GM23338 (cell line): ENCODE measurements at regions not wholly inside any gene's neighbourhood (a gene's known extent, or its start where the extent isn't known, plus 50 kb on each side); places are given as distances from the start of the nearest gene placed in this dataset.

Experiments used
- ATAC-seq: fragments of 200-7000 bp; cut with Tn5 transposase; 3 replicates; pipeline ENCODE4 v1.9.1; 2020
- DNase-seq: peaks from one replicate; pipeline ENCODE4 v3.0.0-alpha.2; 2015; ENCODE audit warnings: low spot score
- H2AFZ ChIP-seq: fragments of 200-600 bp; sonication (generic); 2 replicates; pipeline ENCODE4 v1.8.0; 2016; ENCODE audit warnings: antibody characterized with exemption, mild to moderate bottlenecking, moderate library complexity
- H3F3A ChIP-seq: fragments of 200-600 bp; sonication (generic); replicated peaks from 2 replicates; pipeline ENCODE4 v1.8.0; 2017; ENCODE audit warnings: antibody characterized with exemption, mixed run types, low read depth
- H3K27ac ChIP-seq: fragments of 200-600 bp; sonication (generic); 2 replicates; pipeline ENCODE4 v1.6.1; 2016; ENCODE audit warnings: low read depth
- H3K27me3 ChIP-seq: fragments of 200-600 bp; sonication (generic); 2 replicates; pipeline ENCODE4 v1.8.0; 2016; ENCODE audit warnings: mild to moderate bottlenecking, mixed run types, moderate library complexity; ENCODE audit not compliant: insufficient read depth
- H3K36me3 ChIP-seq: fragments of 200-600 bp; sonication (generic); 2 replicates; pipeline ENCODE4 v1.8.0; 2016; ENCODE audit warnings: mild to moderate bottlenecking; ENCODE audit not compliant: insufficient read depth
- H3K4me1 ChIP-seq: fragments of 200-600 bp; sonication (generic); 2 replicates; pipeline ENCODE4 v1.8.0; 2016; ENCODE audit warnings: mild to moderate bottlenecking, moderate library complexity; ENCODE audit not compliant: insufficient read depth
- H3K4me2 ChIP-seq: fragments of 200-600 bp; sonication (generic); 2 replicates; pipeline ENCODE4 v1.7.1; 2017; ENCODE audit warnings: mixed run types
- H3K4me3 ChIP-seq: fragments of 200-600 bp; sonication (generic); 2 replicates; pipeline ENCODE4 v1.6.1; 2016; ENCODE audit warnings: mixed run types
- H3K79me2 ChIP-seq: fragments of 200-600 bp; sonication (generic); replicated peaks from 2 replicates; pipeline ENCODE4 v1.8.0; 2017; ENCODE audit warnings: mild to moderate bottlenecking; ENCODE audit not compliant: insufficient read depth
- H3K9me2 ChIP-seq: fragments of 200-600 bp; sonication (generic); 2 replicates; pipeline ENCODE4 v1.8.0; 2017; ENCODE audit not compliant: insufficient read depth
- H4K20me1 ChIP-seq: fragments of 200-600 bp; sonication (generic); replicated peaks from 2 replicates; pipeline ENCODE4 v1.8.0; 2017; ENCODE audit warnings: mild to moderate bottlenecking; ENCODE audit not compliant: insufficient read depth
- H3K27ac Mint-ChIP-seq: 2 replicates; pipeline ENCODE4 v1.8.0; 2020; ENCODE audit warnings: inconsistent platforms, mild to moderate bottlenecking, moderate library complexity, mixed read lengths
- H3K27me3 Mint-ChIP-seq: 3 replicates; pipeline ENCODE4 v1.8.0; 2022; ENCODE audit warnings: low read depth, mild to moderate bottlenecking, moderate library complexity, mixed read lengths, inconsistent platforms; ENCODE audit not compliant: insufficient read depth, poor library complexity
- H3K36me3 Mint-ChIP-seq: 3 replicates; pipeline ENCODE4 v1.8.0; 2021; ENCODE audit warnings: low read depth, mild to moderate bottlenecking, inconsistent platforms, moderate library complexity, mixed read lengths
- H3K4me1 Mint-ChIP-seq: 3 replicates; pipeline ENCODE4 v1.8.0; 2020; ENCODE audit warnings: mild to moderate bottlenecking, inconsistent platforms, mixed read lengths
- H3K4me3 Mint-ChIP-seq: 3 replicates; pipeline ENCODE4 v1.8.0; 2021; ENCODE audit warnings: moderate library complexity, mild to moderate bottlenecking, inconsistent platforms, mixed read lengths
- H3K9me3 Mint-ChIP-seq: 3 replicates; pipeline ENCODE4 v1.8.0; 2020; ENCODE audit warnings: moderate library complexity, mild to moderate bottlenecking, inconsistent platforms, mixed read lengths
- CREB1 ChIP-seq: fragments of 250-450 bp; sonication (Bioruptor Pico); IDR thresholded peaks from 2 replicates; pipeline ENCODE4 v1.5.0; 2020; ENCODE audit warnings: low read depth, mild to moderate bottlenecking, moderate library complexity
- CTCF ChIP-seq, 2 experiments: fragments of 200-600 bp in 1 of 2; sonication (generic) in 1 of 2; conservative IDR thresholded peaks; 2 replicates each; pipeline versions ENCODE4 v1.5.1 to v1.6.1; 2016 to 2017; ENCODE audit warnings: antibody characterized with exemption in 2 of 2, low read depth in 2 of 2, mild to moderate bottlenecking in 2 of 2, moderate library complexity in 1 of 2
- ETS1 ChIP-seq: IDR thresholded peaks from 2 replicates; pipeline ENCODE4 v1.6.1; 2016; ENCODE audit warnings: antibody characterized with exemption
- EZH2 ChIP-seq: fragments of 200-600 bp; sonication (generic); IDR thresholded peaks from one replicate; pipeline ENCODE4 v1.8.0; 2017; ENCODE audit warnings: antibody characterized with exemption, mild to moderate bottlenecking, low read depth; ENCODE audit not compliant: unreplicated experiment
- EZH2phosphoT487 ChIP-seq: fragments of 200-600 bp; sonication (generic); IDR thresholded peaks from one replicate; pipeline ENCODE4 v1.8.1; 2018; ENCODE audit warnings: antibody characterized with exemption; ENCODE audit not compliant: unreplicated experiment
- JUNB ChIP-seq: IDR thresholded peaks from one replicate; pipeline ENCODE4 v1.6.1; 2016; ENCODE audit warnings: antibody characterized with exemption; ENCODE audit not compliant: unreplicated experiment
- NANOG ChIP-seq: IDR thresholded peaks from 2 replicates; pipeline ENCODE4 v1.6.1; 2016; ENCODE audit warnings: antibody characterized with exemption, borderline replicate concordance
- REST ChIP-seq: IDR thresholded peaks from one replicate; pipeline ENCODE4 v1.6.1; 2018; ENCODE audit warnings: antibody characterized with exemption; ENCODE audit not compliant: unreplicated experiment
- STAT1 ChIP-seq: IDR thresholded peaks from one replicate; pipeline ENCODE4 v1.6.1; 2016; ENCODE audit warnings: antibody characterized with exemption; ENCODE audit not compliant: unreplicated experiment
- ZNF114 ChIP-seq: fragments of 250-450 bp; sonication (Bioruptor Pico); IDR thresholded peaks from 2 replicates; pipeline ENCODE4 v1.5.0; 2020; ENCODE audit warnings: mild to moderate bottlenecking, moderate library complexity
- ZNF331 ChIP-seq: fragments of 250-450 bp; sonication (Bioruptor Pico); IDR thresholded peaks from 2 replicates; pipeline ENCODE4 v1.5.0; 2020; ENCODE audit warnings: low read depth, mild to moderate bottlenecking, moderate library complexity

GRCh38 chr2:150023663-150024062 is 436.1 kb upstream of the MMADHC start (continued):
- no peak for TF ChIP-seq CTCF (conservative IDR thresholded peaks at IDR 0.05; ENCODE audit: low read depth in 2 of 2)
- TF ChIP-seq JUNB: no peak
- no peak for TF ChIP-seq ETS1

- DNase-seq: no peak
- Histone ChIP-seq H3K9me2 (no peaks in the 10 kb centered on the region), H3F3A (0 out of 2 replicates have a peak, but pooled peaks cover 2% of the 10 kb centered on the region), H3K4me1 (peaks cover 6% of the 10 kb centered on the region; the same call in 1 of the 2 replicates), H3K4me2 (no peak overlapping the region), H3K79me2 (no peaks in the 10 kb centered on the region), H2AFZ (no peak overlapping the region), H3K27me3 (no peaks in the 10 kb centered on the region), H3K36me3 (no peaks in the 10 kb centered on the region), H3K4me3 (no peak overlapping the region), H3K27ac (no peak overlapping the region), H4K20me1 (no peaks in the 10 kb centered on the region)
- Mint-ChIP-seq H3K27me3 (no peaks in the 10 kb centered on the region), H3K9me3 (no peaks in the 10 kb centered on the region), H3K36me3 (no peaks in the 10 kb centered on the region), H3K27ac (no peak overlapping the region), H3K4me3 (no peak overlapping the region), H3K4me1 (peaks cover 20% of the 10 kb centered on the region)
- TF ChIP-seq STAT1 (no peak), REST (no peak), ZNF114 (CRISPR knock-in tag) (no peak), CREB1 (no peak), NANOG (no peak), ZNF331 (CRISPR knock-in tag) (no peak), EZH2phosphoT487 (no peak), EZH2 (no peak)
- ATAC-seq: peak; percentile 47; the same call in 2 of the 3 replicates
Observed at GRCh38 chr2:150023044-150023443, 435.5 kb upstream of the MMADHC start.
